GM12873 (cell line): ENCODE measurements at regions not wholly inside any gene's neighbourhood (a gene's known extent, or its start where the extent isn't known, plus 50 kb on each side); places are given as distances from the start of the nearest gene placed in this dataset.

ENCODE experiments used
- CTCF ChIP-seq: IDR thresholded peaks from 2 replicates; pipeline ENCODE4 v1.5.1; 2012; ENCODE audit warnings: low read depth, mild to moderate bottlenecking, moderate library complexity, low read length, control low read depth; ENCODE audit not compliant: insufficient read depth; ENCODE audit errors: missing control alignments

- TF ChIP-seq CTCF, result no peak
Measured at GRCh38 chr2:579351-579886, 97.8 kb downstream of the TMEM18 start.

GRCh38 chr2:576292-576691, 100.9 kb downstream of the TMEM18 start:
- no peak for TF ChIP-seq CTCF

GRCh38 chr2:575727-576236, 101.4 kb downstream of the TMEM18 start:
- TF ChIP-seq CTCF, result no peak

GRCh38 chr2:575030-575726, 102.0 kb downstream of the TMEM18 start:
- no peak for TF ChIP-seq CTCF

GRCh38 chr2:573805-574392, 103.3 kb downstream of the TMEM18 start:
- TF ChIP-seq CTCF, result no peak

- TF ChIP-seq CTCF, result no peak
Measured at GRCh38 chr2:573025-573424, 104.2 kb downstream of the TMEM18 start.

GRCh38 chr2:569681-570080, 107.5 kb downstream of the TMEM18 start:
- no peak for TF ChIP-seq CTCF
